CD4-positive, alpha-beta T cell treated with Interferon alpha-2 for 1 hour (primary cell): ENCODE measurements at regions not wholly inside any gene's neighbourhood (a gene's known extent, or its start where the extent isn't known, plus 50 kb on each side); places are given as distances from the start of the nearest gene placed in this dataset.
"Not testable (repeated sequence)": the region's sequence is repeated elsewhere in the genome, so short reads cannot be mapped to it uniquely, and the experiment has no call there.

Experiments used
- DNase-seq, 2 donors: peaks; one replicate each; pipeline ENCODE4 v3.0.0-alpha.2; 2020 to 2022

DNA sequence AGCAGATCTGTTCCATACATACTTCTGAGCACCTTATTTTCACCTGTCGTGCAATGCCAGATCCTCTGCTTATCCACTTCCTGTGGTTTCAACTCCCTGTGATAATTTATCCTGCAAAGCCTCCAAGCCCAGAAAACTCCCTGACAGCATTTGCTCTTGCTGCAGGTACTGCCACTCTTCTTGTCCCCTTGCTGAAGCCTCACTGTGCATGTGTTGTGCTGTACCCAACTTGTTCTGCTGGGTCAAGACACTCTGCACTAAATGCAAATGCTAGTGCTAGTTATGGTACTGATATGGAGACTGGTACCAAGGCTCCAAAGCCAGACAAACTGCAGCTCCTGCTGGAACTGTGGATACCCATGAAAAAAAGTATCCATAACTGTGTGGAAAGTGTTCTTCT lies 315.4 kb upstream of the MIR17HG start:
- no peak for DNase-seq

DNA sequence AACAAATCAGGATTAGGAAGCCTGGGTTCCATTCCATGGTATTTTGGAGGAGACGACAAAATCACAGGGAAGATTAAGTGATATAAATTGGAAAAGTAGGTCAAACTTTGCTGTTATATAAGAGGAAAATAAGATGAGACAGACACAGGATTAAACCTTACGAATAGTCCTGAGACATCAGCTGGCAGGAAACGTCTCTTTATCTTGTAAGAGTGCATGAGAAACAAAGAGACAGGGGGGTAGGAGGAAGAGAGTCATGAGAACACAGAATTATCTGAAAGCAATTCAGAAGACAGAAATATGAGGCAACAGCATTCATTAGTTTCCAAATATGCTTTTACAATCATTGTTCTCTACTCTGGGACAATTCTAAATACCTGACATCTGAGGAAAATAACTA lies 310.6 kb upstream of the MIR17HG start:
- DNase-seq = no peak

- no peak for DNase-seq
Observed at GRCh38 chr13:91042870-91043269, 304.6 kb upstream of the MIR17HG start.

- no peak for DNase-seq
Observed at GRCh38 chr13:91045351-91046034, 302.0 kb upstream of the MIR17HG start.

- no peak for DNase-seq
Observed at GRCh38 chr13:91046715-91047327, 300.7 kb upstream of the MIR17HG start.

GRCh38 chr13:91050970-91051369 lies 296.5 kb upstream of the MIR17HG start:
- no peak for DNase-seq

DNA sequence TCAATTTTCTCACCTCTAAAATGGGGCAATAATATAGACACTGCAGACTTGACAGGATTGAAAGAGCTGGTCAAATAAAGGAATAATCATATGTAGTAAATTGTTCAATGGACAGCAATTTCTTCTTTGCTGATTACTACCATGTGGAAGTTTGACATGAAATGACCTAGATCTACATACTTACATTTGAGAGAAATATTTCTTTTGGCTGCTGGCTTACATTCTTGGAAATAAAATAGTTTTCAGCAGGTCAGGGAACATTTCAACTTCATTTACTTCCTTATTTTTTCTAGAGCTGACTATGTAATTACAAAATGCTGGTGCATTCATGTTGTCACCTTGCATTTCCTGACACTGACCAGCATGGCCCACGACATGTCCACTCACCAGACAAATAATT lies 294.6 kb upstream of the MIR17HG start:
- no peak for DNase-seq

- DNase-seq = no peak
Observed at GRCh38 chr13:91053318-91054065, 294.0 kb upstream of the MIR17HG start.

DNA sequence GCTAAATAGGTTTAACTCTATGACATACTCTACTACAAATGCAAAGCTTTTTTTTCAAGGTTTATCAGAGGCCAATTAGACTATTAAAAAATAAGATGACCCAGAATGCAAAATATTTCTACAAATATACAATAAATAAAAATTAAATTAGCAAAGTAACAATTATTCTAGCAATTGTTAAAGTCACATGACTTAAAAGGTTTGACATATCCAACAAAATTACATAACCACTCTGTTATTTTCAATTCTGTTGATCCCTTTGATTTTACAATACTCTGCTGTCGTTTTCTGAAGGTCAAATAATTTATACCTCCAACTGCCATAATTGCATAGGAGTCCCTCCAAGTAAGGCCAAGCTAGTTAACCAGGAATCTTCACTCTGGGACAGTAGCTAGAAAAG lies 292.6 kb upstream of the MIR17HG start:
- DNase-seq = no peak

GRCh38 chr13:91056746-91057145 lies 290.7 kb upstream of the MIR17HG start:
- no peak for DNase-seq

DNA sequence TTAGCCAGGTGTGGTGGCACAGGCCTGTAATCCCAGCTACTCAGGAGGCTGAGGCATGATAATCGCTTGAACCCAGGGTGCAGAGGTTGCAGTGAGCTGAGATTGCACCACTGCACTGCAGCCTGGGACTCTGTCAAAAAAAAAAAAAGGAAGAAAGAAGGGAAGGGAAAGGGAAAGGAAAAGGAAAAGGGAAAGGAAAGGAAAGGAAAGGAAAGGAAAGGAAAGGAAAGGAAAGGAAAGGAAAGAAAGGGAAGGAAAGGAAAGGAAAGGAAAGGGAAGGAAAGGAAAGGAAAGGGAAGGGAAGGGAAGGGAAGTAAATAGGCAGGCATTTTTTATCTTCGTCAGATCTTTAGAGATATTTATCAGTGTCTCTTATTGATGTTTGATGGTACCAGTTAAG lies 290.0 kb upstream of the MIR17HG start:
- DNase-seq = not testable (repeated sequence)

- no peak for DNase-seq
Observed at GRCh38 chr13:91058066-91058465, 289.4 kb upstream of the MIR17HG start.

DNA sequence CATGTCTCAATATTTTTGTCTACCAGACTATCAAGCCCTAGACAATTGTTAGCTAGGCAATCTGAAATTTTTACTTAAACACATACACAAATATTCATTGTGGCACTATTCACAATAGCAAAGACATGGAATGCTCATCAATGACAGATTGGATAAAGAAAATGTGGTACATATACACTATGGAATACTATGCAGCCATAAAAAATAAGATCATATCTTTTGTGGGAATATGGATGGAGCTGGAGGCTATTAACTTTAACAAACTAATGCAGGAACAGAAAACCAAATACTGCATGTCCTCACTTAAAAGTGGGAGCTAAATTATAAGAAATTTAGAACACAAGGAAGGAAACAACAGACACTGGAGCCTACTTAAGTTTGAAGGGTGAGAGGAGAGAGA lies 288.6 kb upstream of the MIR17HG start:
- no peak for DNase-seq

DNA sequence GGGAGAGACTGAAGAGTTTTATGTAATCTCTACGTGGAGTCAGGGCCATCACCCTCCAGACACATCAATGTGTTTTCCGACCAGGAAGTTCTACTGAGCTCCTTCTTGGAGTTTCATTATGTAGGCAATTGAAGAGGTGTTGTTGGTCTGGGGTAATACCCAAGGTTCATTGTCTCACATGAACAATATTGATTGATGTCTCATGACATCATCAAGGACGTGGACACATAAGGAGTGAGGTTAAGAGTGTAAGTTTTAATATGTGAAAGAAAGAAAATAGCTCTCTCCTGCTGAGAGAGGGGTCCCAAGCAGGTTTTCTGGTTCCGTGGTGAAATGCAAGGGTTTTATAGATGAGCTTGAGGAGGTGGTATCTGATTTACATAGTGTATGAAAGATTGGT lies 280.7 kb upstream of the MIR17HG start:
- DNase-seq = no peak

- DNase-seq = no peak
Observed at GRCh38 chr13:91072486-91072885, 275.0 kb upstream of the MIR17HG start.

GRCh38 chr13:91074091-91074490 lies 273.4 kb upstream of the MIR17HG start:
- DNase-seq = no peak

DNA sequence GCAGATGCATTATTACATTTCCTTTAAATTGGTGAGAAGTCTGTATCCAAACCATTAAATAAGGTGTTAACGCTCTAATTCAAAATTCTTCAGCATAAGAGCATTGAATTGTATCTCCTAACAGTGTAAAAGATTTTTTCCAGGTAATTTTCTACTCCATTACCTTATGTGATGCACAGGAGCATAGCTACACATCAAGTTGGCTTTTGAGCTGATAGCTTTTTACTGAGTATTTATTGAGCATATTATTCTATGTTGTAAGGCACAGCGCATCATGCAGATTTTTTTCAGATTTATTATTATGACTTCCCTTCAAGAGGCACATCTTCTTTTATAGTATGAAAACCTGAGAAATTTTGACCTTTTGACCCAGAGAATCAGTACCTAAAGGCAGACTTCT lies 270.7 kb upstream of the MIR17HG start:
- no peak for DNase-seq

DNA sequence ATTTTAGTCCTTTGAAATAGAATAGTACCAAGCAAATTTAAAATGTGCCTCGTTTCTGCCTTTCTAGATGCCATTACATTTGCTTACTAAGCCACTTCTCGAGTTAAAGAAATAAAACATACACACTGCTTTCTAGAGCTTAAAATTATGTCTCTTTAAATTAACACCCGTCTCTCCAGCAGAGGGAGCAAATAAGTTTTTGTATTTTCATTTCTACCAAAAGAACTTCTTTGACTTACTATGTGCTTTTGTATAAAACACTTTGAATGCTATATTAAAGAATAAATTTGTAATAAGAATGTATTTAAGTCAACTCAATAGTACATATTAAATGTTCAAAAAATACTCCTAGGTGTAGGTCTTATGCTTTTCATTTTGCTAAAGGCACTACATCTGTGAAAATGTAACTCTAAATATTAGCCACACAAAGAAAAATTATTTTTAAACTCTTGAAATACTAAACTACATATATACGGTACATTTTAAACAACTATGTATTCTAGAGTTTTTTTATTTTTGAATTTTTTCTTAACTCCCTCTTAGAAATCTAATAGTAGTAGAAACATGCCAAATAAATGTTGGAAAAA lies 269.3 kb upstream of the MIR17HG start:
- no peak for DNase-seq

GRCh38 chr13:91079176-91079575 lies 268.3 kb upstream of the MIR17HG start:
- no peak for DNase-seq

- no peak for DNase-seq
Observed at GRCh38 chr13:91085127-91085526, 262.4 kb upstream of the MIR17HG start.

GRCh38 chr13:91086936-91087716 lies 260.4 kb upstream of the MIR17HG start:
- DNase-seq = no peak

DNA sequence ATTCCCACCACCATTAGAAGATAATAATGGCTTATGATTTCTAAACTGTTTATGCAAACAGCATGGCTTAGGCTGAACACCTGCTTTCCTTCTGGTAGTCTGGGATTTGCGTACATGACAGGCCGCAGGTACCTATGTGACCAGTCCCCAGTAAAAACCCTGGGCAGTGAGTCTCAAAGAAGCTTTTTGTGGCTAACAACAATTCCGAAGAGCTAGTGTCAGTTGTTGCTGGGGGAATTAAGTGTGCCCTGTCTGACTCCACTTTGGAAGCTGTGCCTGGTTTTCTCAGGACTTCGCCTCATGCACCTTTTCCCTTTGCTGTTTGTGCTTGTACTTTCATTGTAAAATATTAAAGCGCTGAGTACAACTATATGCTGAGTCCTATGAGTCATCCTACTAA lies 250.2 kb upstream of the MIR17HG start:
- no peak for DNase-seq

DNA sequence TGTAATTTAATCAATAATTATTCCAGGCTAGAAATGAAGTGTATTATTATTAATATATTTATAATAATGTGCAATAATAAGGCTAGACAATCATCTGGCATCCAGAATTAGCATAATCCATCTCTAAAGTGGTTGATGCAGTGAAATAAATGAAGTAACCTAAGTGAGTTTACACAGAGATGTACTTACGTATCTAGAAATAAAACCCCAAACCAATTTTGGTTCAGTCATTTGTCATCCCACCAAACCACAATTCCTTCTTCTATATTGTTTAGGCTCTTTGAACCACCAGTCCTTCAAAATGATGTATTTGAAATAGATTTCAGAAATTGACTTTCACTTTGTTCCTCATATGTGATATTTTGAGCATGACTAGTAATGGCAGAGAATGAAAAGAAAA lies 247.6 kb upstream of the MIR17HG start:
- no peak for DNase-seq
